SK-N-MC (cell line): ENCODE measurements at regions not wholly inside any gene's neighbourhood (a gene's known extent, or its start where the extent isn't known, plus 50 kb on each side); places are given as distances from the start of the nearest gene placed in this dataset.
A peak's percentile ranks its signal among the peaks of the same experiment; 100 is the strongest.

Experiments
- DNase-seq: peaks from one replicate; pipeline ENCODE4 v3.0.0-alpha.2; 2011; ENCODE audit warnings: low read depth, low spot score
- H3K27ac ChIP-seq: fragments of 200-600 bp; sonication (generic); 2 replicates; pipeline ENCODE4 v1.5.1; 2016; ENCODE audit warnings: mixed run types
- H3K36me3 ChIP-seq: fragments of 200-600 bp; sonication (generic); 2 replicates; pipeline ENCODE4 v1.6.1; 2017; ENCODE audit warnings: antibody characterized with exemption, low read length, mixed read lengths; ENCODE audit not compliant: insufficient read depth
- H3K4me3 ChIP-seq: fragments of 200-600 bp; sonication (generic); 2 replicates; pipeline ENCODE4 v1.5.1; 2016
- H3K9ac ChIP-seq: fragments of 200-600 bp; sonication (generic); 2 replicates; pipeline ENCODE4 v1.8.0; 2017; ENCODE audit warnings: mixed run types, mixed read lengths; ENCODE audit not compliant: insufficient read length
- H3K9me3 ChIP-seq: fragments of 200-600 bp; sonication (generic); 2 replicates; pipeline ENCODE4 v1.6.1; 2017; ENCODE audit warnings: low read depth, mild to moderate bottlenecking, antibody characterized with exemption, low read length, moderate library complexity, mixed read lengths
- EZH2 ChIP-seq: fragments of 200-600 bp; sonication (generic); IDR thresholded peaks from one replicate; pipeline ENCODE4 v1.6.1; 2017; ENCODE audit warnings: antibody characterized with exemption
- FOXP2 ChIP-seq: optimal IDR thresholded peaks from 2 replicates; pipeline ENCODE3; 2011; ENCODE audit warnings: mild to moderate bottlenecking, moderate library complexity; ENCODE audit not compliant: insufficient read depth; ENCODE audit errors: extremely low read length, control extremely low read depth
- POLR2AphosphoS5 ChIP-seq: IDR thresholded peaks from 2 replicates; pipeline ENCODE4 v1.6.1; 2012; ENCODE audit warnings: mild to moderate bottlenecking, low read depth, low read length, borderline replicate concordance

DNA sequence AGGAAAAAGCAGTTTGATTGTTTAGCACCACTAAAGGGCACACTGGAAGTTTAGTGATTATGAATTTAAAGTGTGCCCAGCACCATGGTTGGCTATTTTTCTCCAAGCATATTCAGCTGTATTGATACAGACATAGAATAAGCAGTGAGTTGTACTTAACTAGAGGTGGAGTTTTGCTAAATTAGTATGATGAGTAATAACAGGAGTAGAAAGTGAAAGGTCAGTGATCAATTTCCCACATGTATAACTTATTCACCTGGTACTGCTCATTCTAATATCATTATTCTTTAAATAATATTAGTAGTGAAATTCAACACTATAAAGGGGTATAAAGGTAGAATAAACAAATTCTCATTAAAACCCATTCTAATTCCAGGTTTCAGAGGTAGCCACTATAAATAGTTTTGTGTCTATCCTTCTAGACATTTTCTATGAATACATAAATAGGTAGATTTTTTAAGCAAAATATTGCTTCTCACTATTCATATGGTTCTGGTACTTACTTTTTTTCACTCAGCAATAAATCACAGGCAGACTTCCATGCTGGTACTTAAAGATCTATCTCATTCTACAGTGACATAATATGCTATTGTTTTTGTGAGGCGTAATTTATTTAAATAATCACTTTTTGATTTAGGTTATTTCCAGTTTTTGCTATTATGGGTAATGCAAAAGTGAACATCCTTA is 732.9 kb downstream of the VGLL3 start:
- DNase-seq = no peak
- Histone ChIP-seq H3K9me3 (no peaks in the 10 kb centered on the region), H3K4me3 (no peak overlapping the region), H3K9ac (no peak overlapping the region), H3K27ac (no peak overlapping the region), H3K36me3 (no peaks in the 10 kb centered on the region)
- TF ChIP-seq POLR2AphosphoS5 (no peak), EZH2 (no peak), FOXP2 (no peak)

DNA sequence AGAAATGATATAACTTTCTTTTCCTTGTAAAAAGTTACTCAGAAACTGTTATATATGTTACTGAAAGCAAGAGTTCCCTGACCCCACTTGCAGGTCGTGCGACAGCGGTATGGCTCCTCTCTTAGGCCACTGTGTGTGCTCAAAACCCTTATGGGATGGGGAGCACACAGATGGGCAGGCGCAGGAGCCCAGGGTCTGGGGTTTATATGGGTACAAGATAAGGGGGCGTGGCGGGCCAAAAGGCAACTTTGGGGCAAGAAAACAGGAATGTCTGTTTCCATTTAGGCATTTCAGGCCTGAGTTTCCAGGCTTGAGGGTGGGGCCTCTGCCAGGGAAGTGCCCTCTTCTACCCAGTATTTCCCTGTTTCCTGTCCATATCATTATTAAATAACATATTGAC is 736.5 kb downstream of the VGLL3 start:
- Histone ChIP-seq H3K9me3 (no peaks in the 10 kb centered on the region), H3K4me3 (no peak overlapping the region), H3K9ac (no peak overlapping the region), H3K27ac (no peak overlapping the region), H3K36me3 (no peaks in the 10 kb centered on the region)
- TF ChIP-seq POLR2AphosphoS5 = no peak
- no peak for TF ChIP-seq FOXP2
- no peak for TF ChIP-seq EZH2
- no peak for DNase-seq

DNA sequence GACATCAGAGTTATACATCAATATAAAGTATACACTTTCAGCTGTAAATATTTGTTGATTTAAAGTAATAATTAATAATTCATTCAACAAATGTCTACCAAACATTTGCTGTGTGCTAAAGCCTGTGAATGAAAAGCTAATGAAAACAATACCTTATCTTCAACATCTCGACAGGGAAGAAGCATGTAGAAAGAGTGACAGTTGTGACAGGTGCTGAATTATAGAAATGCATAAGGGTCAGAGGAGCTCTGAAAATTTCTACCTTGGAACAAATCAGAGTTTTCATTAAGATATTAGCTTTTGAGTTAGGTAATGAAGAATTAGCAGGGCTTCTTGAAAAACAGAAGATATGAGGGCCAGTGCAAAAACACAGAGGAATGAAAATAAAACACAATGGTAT is 739.2 kb downstream of the VGLL3 start:
- no peak for DNase-seq
- Histone ChIP-seq H3K4me3 (no peak overlapping the region), H3K27ac (no peak overlapping the region), H3K36me3 (no peaks in the 10 kb centered on the region), H3K9ac (no peak overlapping the region), H3K9me3 (no peaks in the 10 kb centered on the region)
- TF ChIP-seq POLR2AphosphoS5 (no peak), EZH2 (no peak), FOXP2 (no peak)

GRCh38 chr3:86249833-86250232 is 741.1 kb downstream of the VGLL3 start:
- Histone ChIP-seq H3K36me3 (no peaks in the 10 kb centered on the region), H3K27ac (no peak overlapping the region), H3K9me3 (no peaks in the 10 kb centered on the region), H3K4me3 (no peak overlapping the region), H3K9ac (no peak overlapping the region)
- TF ChIP-seq POLR2AphosphoS5 (no peak), EZH2 (no peak), FOXP2 (no peak)
- DNase-seq = no peak

- H3K9me3 ChIP-seq = no peaks in the 10 kb centered on the region
- DNase-seq = no peak
Observed at GRCh38 chr3:86245360-86245759, 745.6 kb downstream of the VGLL3 start.

GRCh38 chr3:86244905-86245304 is 746.0 kb downstream of the VGLL3 start:
- Histone ChIP-seq H3K27ac (no peak overlapping the region), H3K9ac (no peak overlapping the region), H3K36me3 (no peaks in the 10 kb centered on the region), H3K9me3 (no peaks in the 10 kb centered on the region), H3K4me3 (no peak overlapping the region)
- DNase-seq = no peak
- no peak for TF ChIP-seq FOXP2
- TF ChIP-seq POLR2AphosphoS5 = no peak
- TF ChIP-seq EZH2 = no peak

More at GRCh38 chr3:86245360-86245759, 745.6 kb downstream of the VGLL3 start:
- Histone ChIP-seq H3K27ac (no peak overlapping the region), H3K4me3 (no peak overlapping the region), H3K36me3 (no peaks in the 10 kb centered on the region), H3K9ac (no peak overlapping the region)
- TF ChIP-seq POLR2AphosphoS5 (no peak), FOXP2 (no peak), EZH2 (no peak)

DNA sequence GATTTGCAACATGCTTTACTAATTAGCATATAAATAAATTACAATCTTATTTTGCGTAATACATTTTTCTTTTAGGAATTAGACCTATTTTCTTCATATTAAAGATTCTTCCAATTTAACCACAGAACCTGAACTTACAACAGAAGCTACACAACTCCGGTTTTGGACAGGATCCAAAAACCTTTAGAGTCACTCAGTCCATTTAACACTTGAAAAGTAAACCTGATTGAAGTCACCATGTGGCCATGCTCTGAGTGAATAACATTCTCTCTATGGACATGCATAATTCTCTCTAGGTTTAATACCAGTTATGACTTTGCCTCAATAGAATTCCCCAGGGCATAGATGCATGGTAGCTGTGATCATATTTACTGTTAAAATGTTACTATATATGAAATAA is 751.0 kb downstream of the VGLL3 start:
- H3K27ac ChIP-seq = peak overlapping the region; percentile 29
- no peaks in the 10 kb centered on the region for H3K9me3 ChIP-seq
- H3K9ac ChIP-seq = no peak overlapping the region
- no peak for TF ChIP-seq FOXP2
- TF ChIP-seq EZH2 = no peak
- no peak for TF ChIP-seq POLR2AphosphoS5
- peak; percentile 24 for DNase-seq
- no peaks in the 10 kb centered on the region for H3K36me3 ChIP-seq
- H3K4me3 ChIP-seq = peak overlapping the region; percentile 15; the same call in 1 of the 2 replicates

GRCh38 chr3:86234506-86235254 is 756.3 kb downstream of the VGLL3 start:
- Histone ChIP-seq H3K9ac (no peak overlapping the region), H3K4me3 (no peak overlapping the region), H3K36me3 (no peaks in the 10 kb centered on the region), H3K9me3 (no peaks in the 10 kb centered on the region), H3K27ac (no peak overlapping the region)
- TF ChIP-seq POLR2AphosphoS5 (no peak), EZH2 (no peak), FOXP2 (no peak)
- DNase-seq = no peak
